ENCODE measurements at regions not wholly inside any gene's neighbourhood (a gene's known extent, or its start where the extent isn't known, plus 50 kb on each side); places are given as distances from the start of the nearest gene placed in this dataset.
"Not testable (repeated sequence)": the region's sequence is repeated elsewhere in the genome, so short reads cannot be mapped to it uniquely, and the experiment has no call there.

DNA sequence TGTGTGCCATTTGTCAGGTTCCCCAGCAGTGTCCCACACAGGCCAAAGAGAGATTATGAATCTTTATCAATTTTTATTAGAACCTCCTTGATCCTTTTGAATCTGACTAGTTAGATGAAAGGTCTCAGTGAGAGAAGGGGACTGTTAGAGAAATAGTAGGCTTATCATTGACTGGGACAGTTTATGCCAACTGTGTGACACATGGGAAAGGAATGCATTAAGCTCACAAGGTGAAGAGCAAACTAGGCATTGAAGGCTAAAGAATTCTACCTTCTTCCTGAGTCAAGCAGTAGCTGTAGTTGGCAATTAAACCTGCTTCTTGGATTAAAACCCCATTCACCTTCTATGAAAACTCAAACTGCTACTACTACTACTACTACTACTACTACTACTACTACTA, 389.6 kb upstream of the CDH19 start:
- no peak for DNase-seq

- DNase-seq, result no peak
These were observed 387.0 kb upstream of the CDH19 start for GRCh38 chr18:66990909-66991308.

GRCh38 chr18:66979009-66979408, 375.1 kb upstream of the CDH19 start:
- DNase-seq, result no peak

- no peak for DNase-seq
These were observed 368.8 kb upstream of the CDH19 start for GRCh38 chr18:66972681-66973080.

- no peak for DNase-seq
These were observed 368.1 kb upstream of the CDH19 start for GRCh38 chr18:66971960-66972359.

GRCh38 chr18:66966171-66966570, 362.3 kb upstream of the CDH19 start:
- DNase-seq, result no peak

DNA sequence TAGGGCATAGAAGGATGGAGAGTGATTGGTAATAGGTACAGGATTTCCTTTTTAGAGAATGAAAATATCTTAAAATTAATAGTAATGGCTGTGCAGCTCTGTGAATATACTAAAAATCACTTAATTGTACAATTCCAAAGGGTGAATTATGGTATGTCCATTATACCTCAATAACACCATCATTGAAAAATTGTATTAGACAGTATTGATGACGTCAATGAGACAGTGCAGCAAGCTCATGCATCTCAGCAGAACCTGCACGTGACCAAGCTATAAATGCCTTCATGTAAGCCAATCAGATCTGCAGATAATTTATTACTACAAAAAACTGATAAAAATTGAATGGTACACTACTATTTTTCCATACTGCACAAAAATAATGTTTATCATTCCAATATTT, 354.4 kb upstream of the CDH19 start:
- DNase-seq, result no peak

GRCh38 chr18:66951750-66952149, 347.9 kb upstream of the CDH19 start:
- DNase-seq, result no peak

DNA sequence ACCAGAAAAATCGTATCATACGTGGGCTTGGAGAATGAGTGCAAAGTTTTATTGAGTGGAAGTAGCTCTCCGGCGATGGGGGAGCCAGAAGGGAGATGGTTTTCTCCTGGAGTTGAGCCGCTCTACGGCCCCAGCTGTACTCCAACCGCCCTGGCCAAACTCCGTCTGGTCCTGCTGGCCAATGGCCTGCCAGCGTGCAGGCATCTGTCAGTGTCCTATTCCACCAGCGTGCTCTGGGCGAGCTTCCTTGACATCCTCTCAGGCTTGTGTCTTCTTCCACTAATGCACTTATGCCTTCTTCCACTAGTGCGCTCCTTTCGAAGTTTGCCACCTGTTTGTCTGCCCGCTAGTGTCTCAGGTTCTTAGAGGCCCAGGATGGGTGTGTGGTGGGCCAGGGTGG, 345.5 kb upstream of the CDH19 start:
- DNase-seq, result no peak

- no peak for DNase-seq
These were observed 333.7 kb upstream of the CDH19 start for GRCh38 chr18:66937546-66937945.

GRCh38 chr18:66931010-66931409, 327.1 kb upstream of the CDH19 start:
- no peak for DNase-seq

- DNase-seq, result no peak
These were observed 312.9 kb upstream of the CDH19 start for GRCh38 chr18:66916834-66917233.

- DNase-seq, result no peak
These were observed 296.9 kb upstream of the CDH19 start for GRCh38 chr18:66900837-66901236.

DNA sequence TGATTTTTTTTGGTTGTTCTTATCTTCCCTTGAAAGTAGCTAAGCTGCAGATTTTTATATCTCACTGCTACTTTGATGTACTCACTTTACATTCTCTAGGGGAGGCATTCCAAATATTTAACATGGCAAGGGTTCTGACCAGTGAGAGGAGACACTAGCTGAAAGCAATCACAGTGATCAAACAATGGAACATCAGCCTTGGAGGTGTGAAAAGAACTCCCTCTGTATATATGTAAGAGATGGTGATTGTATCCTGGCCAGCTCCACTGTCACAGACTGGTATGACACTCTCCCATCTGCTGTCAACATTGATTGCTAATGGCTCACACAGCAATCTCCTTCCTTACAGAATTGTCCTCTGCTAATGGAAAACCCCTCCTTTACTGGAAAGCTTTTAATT, 291.7 kb upstream of the CDH19 start:
- no peak for DNase-seq

DNA sequence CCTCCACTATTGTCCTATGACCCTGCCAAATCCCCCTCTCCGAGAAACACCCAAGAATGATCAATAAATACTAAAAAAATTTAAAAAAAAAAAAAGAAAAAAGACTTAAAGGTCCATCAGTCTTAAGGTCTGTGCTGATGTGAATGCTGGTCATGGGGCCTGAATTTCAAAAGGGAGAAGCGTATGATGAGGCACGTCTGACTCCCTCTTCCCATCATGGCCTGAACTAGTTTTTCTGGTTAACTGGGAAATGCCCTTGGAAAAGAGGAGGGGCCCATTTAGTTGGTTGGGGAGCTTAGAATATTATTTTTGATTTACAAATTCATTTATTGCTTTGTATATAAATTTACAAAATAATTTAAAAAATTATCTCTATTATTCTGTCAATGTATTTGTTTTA, 291.0 kb upstream of the CDH19 start:
- no peak for DNase-seq

DNA sequence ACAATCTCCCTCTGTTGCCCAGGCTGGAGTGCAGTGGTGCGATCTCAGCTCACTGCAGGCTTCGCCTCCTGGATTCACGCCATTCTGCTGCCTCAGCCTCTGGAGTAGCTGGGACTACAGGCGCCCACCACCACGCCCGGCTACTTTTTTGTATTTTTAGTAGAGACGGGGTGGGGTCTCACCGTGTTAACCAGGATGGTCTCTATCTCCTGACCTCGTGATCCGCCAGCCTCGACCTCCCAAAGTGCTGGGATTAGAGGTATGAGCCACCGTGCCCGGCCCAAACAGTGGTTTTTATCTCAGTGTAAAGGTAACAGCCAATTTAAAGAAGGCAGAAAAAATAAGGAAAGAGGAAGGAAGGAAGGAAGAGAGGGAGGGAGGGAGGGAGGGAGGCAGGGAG, 288.5 kb upstream of the CDH19 start:
- not testable (repeated sequence) for DNase-seq

DNA sequence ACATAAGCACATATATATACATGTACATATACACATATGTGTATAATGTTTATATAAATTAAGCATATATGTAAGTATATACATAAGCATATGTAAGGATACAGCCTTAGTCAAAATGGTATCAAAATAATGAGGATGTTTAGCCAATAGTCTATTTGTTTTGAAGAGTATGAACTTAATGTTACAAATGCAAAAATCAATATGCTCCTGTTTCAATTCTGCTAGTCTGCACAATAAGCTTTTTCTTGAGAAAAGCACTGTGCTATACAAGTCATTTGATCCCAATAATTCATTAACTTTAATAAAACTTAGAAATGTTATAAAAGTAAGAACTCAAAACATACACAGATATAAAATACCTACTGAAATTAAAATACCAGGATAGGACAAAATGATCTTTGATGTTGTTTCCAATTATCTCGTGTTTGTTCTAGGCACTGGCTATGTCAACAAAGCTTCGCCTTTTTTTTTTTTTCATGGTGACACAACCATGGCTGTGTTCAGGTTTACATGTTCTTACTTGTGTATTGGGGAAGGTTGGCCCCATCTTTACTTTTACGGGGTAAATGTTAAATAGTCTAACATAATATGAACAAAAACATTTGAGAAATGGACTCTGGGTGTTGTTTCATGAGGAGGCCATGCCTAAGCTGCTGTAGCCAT, 271.1 kb upstream of the CDH19 start:
- no peak for DNase-seq

DNA sequence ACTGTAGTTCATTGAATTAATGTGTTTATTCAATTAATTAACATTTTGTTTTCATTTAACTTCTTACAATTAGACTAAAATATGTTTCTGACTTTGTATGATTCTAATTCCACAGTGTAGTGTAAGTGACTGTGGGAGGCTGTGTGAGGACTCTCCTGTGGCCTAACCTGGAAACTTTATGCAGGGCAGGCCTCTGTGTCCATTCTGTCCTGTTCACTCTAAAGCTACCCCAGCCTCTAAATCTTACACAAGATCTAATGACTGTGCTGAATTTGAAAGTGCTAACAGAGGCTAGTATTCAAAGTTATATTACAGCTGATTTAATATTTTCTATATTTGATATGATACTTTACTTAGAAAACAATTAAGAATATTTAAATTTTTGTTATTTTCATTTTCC, 270.5 kb upstream of the CDH19 start:
- no peak for DNase-seq

- no peak for DNase-seq
These were observed 270.0 kb upstream of the CDH19 start for GRCh38 chr18:66873899-66874298.

GRCh38 chr18:66872277-66872676, 268.4 kb upstream of the CDH19 start:
- DNase-seq, result no peak

DNA sequence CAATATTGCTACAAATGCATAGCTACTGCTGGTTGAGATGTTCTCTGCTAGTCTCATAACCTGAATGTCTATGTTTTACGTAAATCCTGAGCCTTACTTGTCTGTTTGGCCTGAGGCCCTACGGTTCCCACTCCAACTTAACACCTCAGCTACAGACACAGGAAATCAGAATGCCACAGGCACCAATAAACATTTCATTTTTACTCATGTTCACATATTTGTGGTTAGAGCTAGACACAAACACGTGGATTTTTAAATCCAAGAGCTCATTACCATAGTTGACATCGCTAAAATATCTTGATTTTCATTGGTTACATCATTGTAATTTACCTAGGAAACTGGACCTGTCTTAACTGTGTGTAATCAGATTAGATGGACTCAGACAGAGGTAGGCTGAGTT, 263.8 kb upstream of the CDH19 start:
- DNase-seq, result no peak

DNA sequence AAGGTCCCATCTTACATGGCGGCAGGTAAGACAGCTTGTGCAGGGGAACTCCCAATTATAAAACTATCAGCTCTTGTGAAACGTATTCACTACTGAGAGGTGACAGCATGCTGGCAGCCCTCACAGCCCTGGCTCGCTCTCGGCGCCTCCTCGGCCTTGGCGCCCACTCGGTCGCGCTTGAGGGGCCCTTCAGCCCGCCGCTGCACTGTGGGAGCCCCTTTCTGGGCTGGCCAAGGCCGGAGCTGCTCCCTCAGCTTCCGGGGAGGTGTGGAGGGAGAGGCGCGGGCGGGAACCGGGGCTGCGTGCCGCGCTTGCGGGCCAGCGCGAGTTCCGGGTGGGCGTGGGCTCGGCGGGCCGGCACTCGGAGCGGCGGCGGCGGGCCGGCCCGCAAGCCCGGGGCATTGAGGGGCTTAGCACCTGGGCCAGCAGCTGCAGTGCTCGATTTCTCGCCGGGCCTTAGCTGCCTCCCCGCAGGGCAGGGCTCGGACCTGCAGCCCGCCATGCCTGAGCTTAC, 262.6 kb upstream of the CDH19 start:
- not testable (repeated sequence) for DNase-seq

- DNase-seq, result no peak
These were observed 234.6 kb upstream of the CDH19 start for GRCh38 chr18:66838340-66838987.

- no peak for DNase-seq
These were observed 229.8 kb upstream of the CDH19 start for GRCh38 chr18:66833646-66834045.

DNA sequence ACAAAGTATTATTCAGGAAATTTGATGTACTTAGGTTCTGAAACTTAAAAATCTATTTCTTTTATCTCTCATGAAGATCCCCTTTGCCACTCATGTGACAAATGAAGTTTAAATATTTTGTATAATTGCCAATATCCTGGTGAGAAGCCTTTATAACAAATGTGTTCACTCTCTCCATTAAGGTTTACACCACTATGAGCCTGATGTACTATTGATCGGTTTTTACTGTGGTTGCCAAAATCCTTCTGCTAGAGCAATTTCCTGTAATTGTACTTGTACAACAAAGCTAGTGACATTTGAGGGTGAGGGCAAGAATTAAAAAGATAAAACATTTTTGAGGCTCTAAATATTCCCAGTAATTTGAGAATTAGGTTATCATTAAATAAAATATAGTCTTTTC, 222.3 kb upstream of the CDH19 start:
- no peak for DNase-seq

Data from femur (tissue), 1 donor.